ENCODE measurements at regions not wholly inside any gene's neighbourhood (a gene's known extent, or its start where the extent isn't known, plus 50 kb on each side); places are given as distances from the start of the nearest gene placed in this dataset.
A peak's percentile ranks its signal among the peaks of the same experiment; 100 is the strongest.

- H3K4me1 Mint-ChIP-seq: no peaks in the 10 kb centered on the region
- POLR2A ChIA-PET: no interaction called here
- H3K9me3 Mint-ChIP-seq: peaks cover 0 to 22% (median 5%) of the 10 kb centered on the region in 9 donors
- no peak overlapping the region for H3K27ac Mint-ChIP-seq
- H3K4me3 Mint-ChIP-seq: peak overlapping the region in 1 of 10 donors; percentile 2
- ATAC-seq (no peak), DNase-seq (no peak)
- H3K36me3 Mint-ChIP-seq: no peaks in the 10 kb centered on the region
- H3K27me3 Mint-ChIP-seq: peaks cover 3 to 23% (median 10%) of the 10 kb centered on the region in 5 donors
Observed at GRCh38 chr17:72488555-72489271, 367.9 kb downstream of the SOX9 start.

GRCh38 chr17:72489272-72489641 is 368.4 kb downstream of the SOX9 start:
- no peaks in the 10 kb centered on the region for H3K4me1 Mint-ChIP-seq
- no peak overlapping the region for H3K27ac Mint-ChIP-seq
- POLR2A ChIA-PET: no interaction called here
- H3K27me3 Mint-ChIP-seq: peaks cover 2 to 23% (median 10%) of the 10 kb centered on the region in 5 donors
- ATAC-seq: no peak
- H3K4me3 Mint-ChIP-seq: no peak overlapping the region
- no peaks in the 10 kb centered on the region for H3K36me3 Mint-ChIP-seq
- no peak for DNase-seq
- H3K9me3 Mint-ChIP-seq: peaks cover 0 to 22% (median 5%) of the 10 kb centered on the region in 9 donors

GRCh38 chr17:72491102-72491501 is 370.3 kb downstream of the SOX9 start:
- Mint-ChIP-seq H3K36me3 (no peaks in the 10 kb centered on the region), H3K4me3 (no peak overlapping the region), H3K9me3 (peaks cover 0 to 22% (median 5%) of the 10 kb centered on the region in 9 donors), H3K27ac (no peak overlapping the region), H3K27me3 (peaks cover 6 to 23% (median 9%) of the 10 kb centered on the region in 5 donors), H3K4me1 (peaks cover 0 to under 1% (median 0%) of the 10 kb centered on the region in 4 donors)
- ATAC-seq (no peak), DNase-seq (no peak)
- POLR2A ChIA-PET: no interaction called here

DNA sequence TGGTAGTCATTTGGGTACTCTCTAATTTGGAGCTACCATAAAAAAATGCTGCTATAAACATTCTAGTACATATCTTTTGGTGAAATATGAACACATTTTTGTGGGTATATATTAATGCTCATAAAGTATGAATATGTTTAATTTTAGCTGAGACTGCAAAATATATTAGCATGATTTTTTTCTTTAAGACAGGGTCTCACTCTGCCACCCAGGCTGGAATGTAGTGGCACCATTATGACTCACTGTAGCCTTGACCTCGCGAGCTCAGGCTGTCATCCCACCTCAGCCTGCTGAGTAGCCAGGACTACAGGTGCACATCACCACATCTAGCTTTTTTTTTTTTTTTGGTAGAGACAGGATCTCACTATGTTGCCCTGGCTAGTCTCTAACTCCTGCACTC is 371.7 kb downstream of the SOX9 start:
- no peak overlapping the region for H3K4me3 Mint-ChIP-seq
- H3K9me3 Mint-ChIP-seq: peaks cover 0 to 22% (median 6%) of the 10 kb centered on the region in 9 donors
- H3K36me3 Mint-ChIP-seq: no peaks in the 10 kb centered on the region
- H3K4me1 Mint-ChIP-seq: peaks cover 0 to 1% (median 0%) of the 10 kb centered on the region in 4 donors
- ATAC-seq: no peak
- H3K27me3 Mint-ChIP-seq: peaks cover 6 to 32% (median 9%) of the 10 kb centered on the region in 5 donors
- POLR2A ChIA-PET: no interaction called here
- DNase-seq: no peak
- no peak overlapping the region for H3K27ac Mint-ChIP-seq

GRCh38 chr17:72492941-72493340 is 372.1 kb downstream of the SOX9 start:
- Mint-ChIP-seq H3K4me3 (no peak overlapping the region), H3K4me1 (peaks cover 0 to 1% (median 0%) of the 10 kb centered on the region in 4 donors), H3K27me3 (peaks cover 6 to 30% (median 9%) of the 10 kb centered on the region in 5 donors), H3K9me3 (peaks cover 0 to 22% (median 6%) of the 10 kb centered on the region in 9 donors), H3K27ac (no peak overlapping the region), H3K36me3 (no peaks in the 10 kb centered on the region)
- ATAC-seq (no peak), DNase-seq (no peak)
- POLR2A ChIA-PET: no interaction called here

- Mint-ChIP-seq H3K4me3 (no peak overlapping the region), H3K27ac (no peak overlapping the region), H3K9me3 (peaks cover 0 to 21% (median 6%) of the 10 kb centered on the region in 9 donors), H3K4me1 (peaks cover 0 to 1% (median 0%) of the 10 kb centered on the region in 4 donors), H3K36me3 (no peaks in the 10 kb centered on the region), H3K27me3 (peaks cover 6 to 22% (median 7%) of the 10 kb centered on the region in 5 donors)
- DNase-seq (no peak), ATAC-seq (no peak)
- POLR2A ChIA-PET: no interaction called here
Observed at GRCh38 chr17:72494566-72494965, 373.7 kb downstream of the SOX9 start.

- Mint-ChIP-seq H3K27ac (no peak overlapping the region), H3K36me3 (no peaks in the 10 kb centered on the region), H3K4me3 (no peak overlapping the region), H3K4me1 (peaks cover 0 to 1% (median 0%) of the 10 kb centered on the region in 4 donors), H3K9me3 (peaks cover 0 to 8% (median 2%) of the 10 kb centered on the region in 9 donors), H3K27me3 (peaks cover 10 to 22% (median 11%) of the 10 kb centered on the region in 5 donors)
- POLR2A ChIA-PET: no interaction called here
- no peak for ATAC-seq
- no peak for DNase-seq
Observed at GRCh38 chr17:72496461-72496860, 375.6 kb downstream of the SOX9 start.

DNA sequence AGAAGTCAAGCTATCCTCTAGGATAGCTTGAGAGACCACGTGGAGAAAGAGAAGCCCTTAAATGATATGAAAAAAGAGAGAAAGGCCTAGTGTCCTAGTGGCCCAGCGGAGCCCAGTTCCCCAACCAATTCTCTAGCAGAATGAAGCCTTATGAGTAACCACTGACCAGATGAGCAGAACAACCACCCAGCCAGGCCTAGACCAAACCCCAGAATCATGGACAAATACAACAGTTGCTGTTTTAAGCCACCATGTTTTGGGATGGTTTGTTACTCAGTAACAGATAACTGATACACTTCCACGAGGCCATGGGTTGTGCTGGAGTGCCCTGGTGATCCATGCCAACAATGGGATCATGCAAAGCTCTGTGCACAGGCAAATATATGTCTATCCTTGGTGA is 377.1 kb downstream of the SOX9 start:
- DNase-seq (no peak), ATAC-seq (no peak)
- Mint-ChIP-seq H3K27me3 (peaks cover 10 to 33% (median 22%) of the 10 kb centered on the region in 5 donors), H3K36me3 (no peaks in the 10 kb centered on the region), H3K27ac (no peak overlapping the region), H3K9me3 (peaks cover 0 to 3% (median 0%) of the 10 kb centered on the region in 9 donors), H3K4me3 (no peak overlapping the region), H3K4me1 (peaks cover 0 to 1% (median 0%) of the 10 kb centered on the region in 4 donors)
- POLR2A ChIA-PET: no interaction called here

- Mint-ChIP-seq H3K4me3 (no peak overlapping the region), H3K27ac (no peak overlapping the region), H3K36me3 (no peaks in the 10 kb centered on the region), H3K27me3 (peaks cover 9 to 40% (median 25%) of the 10 kb centered on the region in 5 donors), H3K4me1 (peaks cover 0 to 1% (median 0%) of the 10 kb centered on the region in 4 donors), H3K9me3 (peaks cover 0 to 3% (median 0%) of the 10 kb centered on the region in 9 donors)
- no peak for ATAC-seq
- POLR2A ChIA-PET: no interaction called here
- DNase-seq: no peak
Observed at GRCh38 chr17:72498364-72499210, 377.8 kb downstream of the SOX9 start.

- Mint-ChIP-seq H3K4me3 (no peak overlapping the region), H3K9me3 (peaks cover 0 to 10% (median 0%) of the 10 kb centered on the region in 9 donors), H3K4me1 (no peaks in the 10 kb centered on the region), H3K27ac (peak overlapping the region in 2 of 10 donors; percentile 18 to 31), H3K27me3 (peaks cover 7 to 45% (median 21%) of the 10 kb centered on the region in 5 donors), H3K36me3 (no peaks in the 10 kb centered on the region)
- POLR2A ChIA-PET: no interaction called here
- no peak for DNase-seq
- no peak for ATAC-seq
Observed at GRCh38 chr17:72501404-72502370, 380.9 kb downstream of the SOX9 start.

GRCh38 chr17:72502371-72503341 is 381.8 kb downstream of the SOX9 start:
- POLR2A ChIA-PET: no interaction called here
- Mint-ChIP-seq H3K9me3 (peaks cover 0 to 10% (median 0%) of the 10 kb centered on the region in 9 donors), H3K27ac (peak overlapping the region in 1 of 10 donors; percentile 31), H3K27me3 (peaks cover 5 to 36% (median 21%) of the 10 kb centered on the region in 5 donors), H3K36me3 (no peaks in the 10 kb centered on the region), H3K4me1 (no peaks in the 10 kb centered on the region), H3K4me3 (no peak overlapping the region)
- ATAC-seq: no peak
- no peak for DNase-seq

Measured in naive thymus-derived CD8-positive, alpha-beta T cell (primary cell).